A673 (cell line): ENCODE measurements at regions not wholly inside any gene's neighbourhood (a gene's known extent, or its start where the extent isn't known, plus 50 kb on each side); places are given as distances from the start of the nearest gene placed in this dataset.

Source experiments
- BruUV-seq: library from RNA; stranded (reverse); fragments of 400-500 nt; replicated peaks from 2 replicates; lab custom pipeline; 2021; lab: Mats Ljungman, UMichigan
- CTCF ChIA-PET: fragments of 300-600 bp; sonication (Branson Sonifier 250); formaldehyde crosslinking; loops from one replicate; lab custom pipeline; 2022; ENCODE audit warnings: antibody characterized with exemption; lab: Charles Lee
- POLR2A ChIA-PET: fragments of 300-600 bp; sonication (Branson Sonifier 250); formaldehyde crosslinking; loops from one replicate; lab custom pipeline; 2022; ENCODE audit warnings: antibody characterized with exemption; ENCODE audit not compliant: low non-redundant PET; lab: Charles Lee
- DNase-seq: peaks from one replicate; pipeline ENCODE4 v3.0.0-alpha.2; 2015; ENCODE audit warnings: low spot score
- H3K27ac ChIP-seq: fragments of 200-600 bp; sonication (generic); 2 replicates; pipeline ENCODE4 v1.5.1; 2016; ENCODE audit warnings: mixed run types, low read depth, mild to moderate bottlenecking, mixed read lengths, antibody characterized with exemption, low read length; ENCODE audit not compliant: poor library complexity, severe bottlenecking
- H3K27me3 ChIP-seq: fragments of 200-600 bp; sonication (generic); replicated peaks from 2 replicates; pipeline ENCODE4 v1.6.1; 2017; ENCODE audit warnings: mixed run types, low read depth, mild to moderate bottlenecking, mixed read lengths, antibody characterized with exemption, low read length; ENCODE audit not compliant: insufficient read depth, poor library complexity
- H3K36me3 ChIP-seq: fragments of 200-600 bp; sonication (generic); 2 replicates; pipeline ENCODE4 v1.6.1; 2016; ENCODE audit warnings: mixed run types, mild to moderate bottlenecking, mixed read lengths, antibody characterized with exemption, low read length; ENCODE audit not compliant: insufficient read depth, poor library complexity, severe bottlenecking
- H3K4me1 ChIP-seq: fragments of 200-600 bp; sonication (generic); 2 replicates; pipeline ENCODE4 v1.6.1; 2017; ENCODE audit warnings: mixed run types, mild to moderate bottlenecking, mixed read lengths, antibody characterized with exemption, low read length; ENCODE audit not compliant: insufficient read depth, poor library complexity, severe bottlenecking
- H3K4me3 ChIP-seq: fragments of 200-600 bp; sonication (generic); 2 replicates; pipeline ENCODE4 v1.5.1; 2016; ENCODE audit warnings: low read depth, mixed run types, mild to moderate bottlenecking, mixed read lengths, low read length; ENCODE audit not compliant: poor library complexity, severe bottlenecking
- H3K9me3 ChIP-seq: fragments of 200-600 bp; sonication (generic); 2 replicates; pipeline ENCODE4 v1.6.1; 2016; ENCODE audit warnings: mixed run types, low read depth, mild to moderate bottlenecking, mixed read lengths, antibody characterized with exemption, low read length; ENCODE audit not compliant: poor library complexity, severe bottlenecking
- CTCF ChIP-seq: fragments of 300-800, 200-600 bp; sonication (generic); conservative IDR thresholded peaks from 2 replicates; pipeline ENCODE4 v1.5.1; 2017; ENCODE audit warnings: low read depth, mild to moderate bottlenecking, antibody characterized with exemption, low read length, moderate library complexity, mixed read lengths
- EZH2 ChIP-seq: fragments of 200-600 bp; sonication (generic); IDR thresholded peaks from 2 replicates; pipeline ENCODE4 v1.6.1; 2017; ENCODE audit warnings: borderline replicate concordance, low read depth, mild to moderate bottlenecking, mixed read lengths, antibody characterized with exemption, low read length; ENCODE audit not compliant: poor library complexity, severe bottlenecking
- intact Hi-C: fragments of 100-400 bp; cut with micrococcal nuclease; formaldehyde crosslinking; loops from one replicate; pipeline ENCODE4 v1.10.0; 2022; ENCODE audit not compliant: unreplicated experiment

- TF ChIP-seq EZH2 = no peak
- TF ChIP-seq CTCF = no peak
- intact Hi-C loops = no loop called here
- H3K27me3 ChIP-seq = no peaks in the 10 kb centered on the region
- no peaks in the 10 kb centered on the region for H3K9me3 ChIP-seq
- CTCF ChIA-PET = no interaction called here
- BruUV-seq = no TSS peak
- no peaks in the 10 kb centered on the region for H3K36me3 ChIP-seq
- H3K4me3 ChIP-seq = no peak overlapping the region
- no peak for DNase-seq
- POLR2A ChIA-PET = no interaction called here
- H3K27ac ChIP-seq = no peak overlapping the region
- H3K4me1 ChIP-seq = peaks cover 16% of the 10 kb centered on the region
Observed at GRCh38 chr2:152250421-152251100, 75.0 kb upstream of the STAM2 start.

- intact Hi-C loops = no loop called here
- Histone ChIP-seq H3K27me3 (no peaks in the 10 kb centered on the region), H3K4me3 (no peak overlapping the region), H3K9me3 (no peaks in the 10 kb centered on the region), H3K36me3 (no peaks in the 10 kb centered on the region), H3K4me1 (peaks cover 16% of the 10 kb centered on the region), H3K27ac (no peak overlapping the region)
- DNase-seq = no peak
- CTCF ChIA-PET = no interaction called here
- BruUV-seq = no TSS peak
- POLR2A ChIA-PET = no interaction called here
- TF ChIP-seq EZH2 = no peak
- no peak for TF ChIP-seq CTCF
Observed at GRCh38 chr2:152251211-152251610, 75.6 kb upstream of the STAM2 start.

- no peak overlapping the region for H3K4me3 ChIP-seq
- no peaks in the 10 kb centered on the region for H3K27me3 ChIP-seq
- DNase-seq = peak; percentile 83
- POLR2A ChIA-PET = no interaction called here
- no TSS peak for BruUV-seq
- no peaks in the 10 kb centered on the region for H3K9me3 ChIP-seq
- no peak overlapping the region for H3K27ac ChIP-seq
- CTCF ChIA-PET = no interaction called here
- no peaks in the 10 kb centered on the region for H3K36me3 ChIP-seq
- TF ChIP-seq EZH2 (no peak), CTCF (no peak)
- intact Hi-C loops = no loop called here
- peaks cover 16% of the 10 kb centered on the region for H3K4me1 ChIP-seq
Observed at GRCh38 chr2:152251811-152252210, 76.2 kb upstream of the STAM2 start.
